DMS79 (cell line): ENCODE measurements at regions not wholly inside any gene's neighbourhood (a gene's known extent, or its start where the extent isn't known, plus 50 kb on each side); places are given as distances from the start of the nearest gene placed in this dataset.

Source experiments
- DNase-seq: peaks from one replicate; lab custom pipeline; 2025; lab: John Stamatoyannopoulos, UW

DNA sequence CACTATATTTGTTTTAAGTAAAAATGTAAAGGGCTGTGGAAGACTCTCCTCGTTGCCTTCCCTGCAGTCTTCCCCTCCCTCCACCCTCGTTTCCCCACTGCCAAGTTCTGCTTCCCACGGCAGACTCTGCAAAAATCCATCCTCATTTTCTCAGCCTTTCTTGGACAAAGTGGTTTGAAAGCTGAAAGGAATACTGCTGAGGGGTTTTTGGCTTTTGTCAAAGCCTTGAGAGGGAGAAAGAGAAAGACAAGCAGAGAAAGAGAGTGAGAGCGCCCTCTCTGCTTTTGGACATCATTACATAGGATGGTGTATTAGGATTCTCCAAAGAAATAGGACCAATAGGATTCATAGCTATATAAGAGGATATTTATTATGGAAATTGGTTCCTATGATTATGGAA lies 455.9 kb upstream of the SOX11 start:
- no peak for DNase-seq

DNA sequence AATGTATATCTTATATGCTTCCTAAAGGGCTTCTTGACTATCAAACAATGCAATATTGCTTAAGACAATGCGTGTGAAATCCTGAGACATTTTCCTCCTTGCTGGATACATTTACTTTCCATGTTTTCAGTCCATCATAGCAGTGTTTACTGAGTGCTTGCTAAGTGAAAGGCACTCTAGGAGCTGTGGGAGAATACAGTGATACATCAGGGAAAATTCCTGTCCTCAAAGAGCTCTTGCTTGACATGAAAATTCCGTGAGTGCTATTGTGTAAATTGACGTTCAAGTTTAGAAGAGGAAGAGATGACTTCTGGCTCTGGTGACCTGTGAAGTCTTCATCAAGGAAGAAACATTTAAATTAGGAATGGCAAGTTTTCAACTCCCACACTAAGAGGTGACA lies 449.4 kb upstream of the SOX11 start:
- no peak for DNase-seq

DNA sequence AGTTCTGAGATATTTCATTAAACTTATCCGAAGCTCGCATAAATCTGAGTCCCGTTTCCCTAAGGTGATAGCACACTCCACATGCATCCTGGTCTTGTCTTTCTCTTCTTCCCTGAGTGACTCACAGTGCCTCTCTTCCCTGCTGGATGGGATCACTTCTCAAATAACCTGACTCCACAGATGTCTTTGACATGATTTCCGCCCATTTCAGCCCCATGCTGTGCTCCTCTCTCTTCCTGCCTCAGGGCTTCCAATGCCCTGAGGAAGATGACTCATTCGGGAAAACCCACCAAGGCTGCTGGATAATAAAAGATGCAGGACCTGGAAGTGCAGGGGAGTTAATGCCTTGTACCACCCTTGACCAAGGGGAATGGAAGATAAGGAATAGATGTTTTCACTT lies 441.7 kb upstream of the SOX11 start:
- DNase-seq = no peak

DNA sequence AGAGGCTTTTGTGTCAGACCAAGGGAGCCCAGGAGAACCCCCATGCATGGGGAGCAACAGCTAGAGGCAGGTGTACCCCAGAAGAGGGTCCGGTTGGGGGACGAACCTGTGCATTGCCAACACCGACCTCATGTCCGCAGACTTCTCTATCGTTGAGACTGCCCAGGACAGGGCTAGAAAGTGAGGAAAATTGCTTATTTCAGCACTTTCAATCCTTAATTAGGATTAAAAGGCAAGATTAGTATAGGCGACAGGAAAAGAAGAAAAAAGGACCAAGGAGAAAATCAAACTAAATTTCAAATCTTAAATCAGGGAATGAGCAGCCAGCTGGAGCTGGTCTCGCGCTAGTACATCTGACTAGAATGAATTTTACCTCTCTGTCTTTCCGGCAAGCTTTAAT lies 438.9 kb upstream of the SOX11 start:
- DNase-seq = no peak

DNA sequence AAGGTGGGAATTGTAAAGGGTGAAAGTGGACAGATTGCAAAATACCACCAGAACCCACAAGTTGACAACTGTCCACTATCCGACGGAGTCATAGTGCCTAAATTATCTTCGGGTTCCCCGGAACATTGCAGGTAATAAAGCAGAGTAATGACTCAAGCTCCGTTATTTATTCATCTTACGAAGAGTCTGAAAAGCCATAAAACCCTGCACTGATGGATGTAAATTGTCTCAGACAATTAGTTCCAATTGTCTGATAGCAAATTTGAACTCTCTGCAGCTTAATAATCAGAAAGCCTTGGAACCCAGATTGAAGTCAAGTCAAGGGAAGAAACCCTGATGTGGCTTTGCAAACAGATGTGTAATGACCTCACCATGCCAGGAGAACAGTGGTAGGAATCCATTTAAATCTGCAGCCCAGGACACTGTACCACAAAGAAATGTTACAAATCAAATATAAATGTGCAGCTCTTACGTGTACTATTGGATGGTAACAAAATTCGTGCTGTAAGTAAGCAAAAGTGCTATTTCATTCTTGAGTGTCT lies 437.3 kb upstream of the SOX11 start:
- no peak for DNase-seq

DNA sequence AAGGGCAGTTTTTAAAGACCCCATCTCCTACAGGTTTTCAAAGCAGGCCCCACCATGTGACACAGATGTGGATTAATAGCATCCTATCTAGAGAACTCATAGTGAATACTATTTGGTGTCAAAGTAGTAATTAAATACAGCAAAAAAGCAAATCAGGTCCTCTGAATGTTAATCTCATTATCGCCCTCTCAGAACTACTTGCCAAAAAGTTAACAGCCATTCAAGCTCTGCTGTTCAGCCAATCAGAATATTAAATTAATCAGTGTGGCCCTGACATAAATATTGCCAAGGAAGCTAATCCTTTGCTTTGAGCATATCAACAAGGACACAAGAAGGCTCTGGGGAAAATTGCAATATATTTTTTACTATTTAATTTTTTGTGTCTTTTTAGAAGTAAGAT lies 428.9 kb upstream of the SOX11 start:
- DNase-seq = no peak

DNA sequence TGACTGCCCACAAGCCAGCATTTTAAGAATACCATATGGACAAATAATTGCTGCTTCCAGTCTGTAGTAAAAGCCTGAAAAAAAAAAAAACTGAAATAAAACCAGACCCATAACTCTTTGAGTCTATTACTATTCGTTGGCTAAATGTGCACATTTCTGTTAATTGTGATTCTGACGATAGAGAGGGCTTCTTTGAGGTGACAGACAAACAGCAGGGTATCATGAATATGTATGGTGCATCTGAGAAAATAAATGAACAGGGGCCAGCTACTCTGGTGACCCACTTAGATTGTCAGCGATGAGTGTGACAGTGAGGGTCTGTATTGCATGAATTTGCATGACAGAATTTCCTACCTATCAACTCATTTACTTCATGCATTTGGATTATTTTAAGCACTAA lies 427.8 kb upstream of the SOX11 start:
- DNase-seq = no peak

DNA sequence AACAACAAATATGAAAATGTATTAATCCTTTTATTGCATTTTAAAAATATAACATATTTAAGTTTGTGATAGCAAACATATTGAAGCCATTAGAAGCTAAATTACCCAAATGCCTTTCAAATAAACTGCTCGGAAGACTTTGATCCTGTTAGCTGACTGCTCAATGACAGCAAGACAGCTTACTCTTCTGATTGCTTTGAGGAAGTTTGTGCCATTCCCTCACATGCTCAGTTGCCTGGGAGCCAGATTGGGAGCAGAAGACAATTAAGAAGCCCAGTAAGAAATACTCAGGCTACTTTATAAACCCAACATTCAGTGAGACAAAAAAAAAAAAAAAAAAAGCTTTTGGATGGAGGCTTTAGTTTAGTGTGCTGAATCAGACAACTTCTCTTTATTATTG lies 407.1 kb upstream of the SOX11 start:
- no peak for DNase-seq

DNA sequence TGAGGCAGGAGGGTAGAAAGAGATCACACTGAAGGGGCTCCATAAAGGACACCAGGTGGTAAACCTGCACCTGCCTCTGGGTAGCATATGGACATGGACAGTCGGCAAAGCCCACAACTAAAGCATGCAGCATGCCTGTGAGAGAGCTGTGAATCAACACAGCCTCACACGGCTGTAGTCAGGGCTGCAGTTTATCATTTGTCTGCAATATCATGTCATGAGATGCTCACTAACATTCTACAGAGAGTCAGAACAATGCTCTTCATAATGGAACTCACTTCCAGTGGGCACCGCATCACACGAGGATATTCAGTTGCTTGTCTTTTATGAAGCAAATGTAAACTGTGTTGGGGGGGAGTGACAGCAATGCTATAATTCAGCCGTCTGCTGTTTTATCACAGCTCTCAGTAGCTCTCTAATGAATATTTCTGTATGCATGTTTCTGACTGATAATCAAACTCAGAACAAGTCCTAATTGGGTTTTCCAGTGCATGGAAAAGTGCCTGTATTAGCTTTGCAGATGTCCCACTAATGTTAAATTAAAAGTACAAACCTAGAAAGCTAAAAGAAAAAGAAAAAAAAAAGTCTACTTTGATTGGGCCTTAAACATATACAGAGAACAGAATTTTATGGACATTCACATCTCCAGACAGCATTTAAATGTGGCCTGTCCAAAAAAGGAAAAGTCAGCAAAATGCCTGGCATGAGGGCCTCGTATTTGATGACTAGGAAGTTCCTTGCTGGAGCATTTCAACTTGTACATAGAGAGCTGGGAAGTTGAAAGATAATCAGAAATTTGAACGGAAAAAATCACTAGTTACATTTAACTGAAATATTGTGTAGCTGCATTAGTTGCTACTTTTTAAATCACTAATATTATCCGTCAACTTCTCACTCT lies 406.1 kb upstream of the SOX11 start:
- no peak for DNase-seq

DNA sequence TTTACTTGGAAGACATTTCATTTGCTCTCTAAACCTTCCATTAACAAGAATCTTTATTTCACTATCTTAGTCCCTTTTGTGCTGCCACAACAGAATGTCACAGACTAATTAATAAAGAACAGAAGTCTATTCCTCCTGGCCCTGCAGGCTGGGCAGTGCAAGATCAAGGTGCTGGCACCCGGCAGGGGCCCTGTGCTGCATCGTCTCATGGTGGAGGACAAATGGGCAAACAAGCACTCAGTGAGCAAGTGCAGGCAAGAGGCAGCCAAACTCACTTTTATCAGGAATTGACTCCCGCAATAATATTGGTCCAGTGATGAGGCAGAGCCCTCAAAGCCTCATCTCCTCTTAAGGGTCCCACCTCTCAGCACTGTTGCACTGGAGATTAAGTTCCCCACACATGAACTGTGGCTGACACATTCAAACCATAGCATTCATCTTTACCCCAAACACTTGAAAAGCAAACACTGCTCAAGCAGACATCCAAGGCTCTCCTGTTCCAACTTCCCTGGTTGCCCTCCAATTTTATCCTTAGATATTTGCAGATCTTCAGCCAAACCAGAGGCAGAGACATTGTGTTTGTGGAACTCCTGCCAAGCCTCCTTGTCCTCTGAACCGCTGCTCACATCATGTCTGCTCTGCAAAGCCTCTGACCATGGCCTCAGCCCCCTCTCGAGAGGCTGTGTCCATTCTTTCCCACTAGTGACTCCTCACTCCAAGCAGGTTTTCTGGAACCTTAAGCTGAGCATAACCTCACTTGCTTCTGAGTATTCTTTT lies 404.4 kb upstream of the SOX11 start:
- DNase-seq = no peak

DNA sequence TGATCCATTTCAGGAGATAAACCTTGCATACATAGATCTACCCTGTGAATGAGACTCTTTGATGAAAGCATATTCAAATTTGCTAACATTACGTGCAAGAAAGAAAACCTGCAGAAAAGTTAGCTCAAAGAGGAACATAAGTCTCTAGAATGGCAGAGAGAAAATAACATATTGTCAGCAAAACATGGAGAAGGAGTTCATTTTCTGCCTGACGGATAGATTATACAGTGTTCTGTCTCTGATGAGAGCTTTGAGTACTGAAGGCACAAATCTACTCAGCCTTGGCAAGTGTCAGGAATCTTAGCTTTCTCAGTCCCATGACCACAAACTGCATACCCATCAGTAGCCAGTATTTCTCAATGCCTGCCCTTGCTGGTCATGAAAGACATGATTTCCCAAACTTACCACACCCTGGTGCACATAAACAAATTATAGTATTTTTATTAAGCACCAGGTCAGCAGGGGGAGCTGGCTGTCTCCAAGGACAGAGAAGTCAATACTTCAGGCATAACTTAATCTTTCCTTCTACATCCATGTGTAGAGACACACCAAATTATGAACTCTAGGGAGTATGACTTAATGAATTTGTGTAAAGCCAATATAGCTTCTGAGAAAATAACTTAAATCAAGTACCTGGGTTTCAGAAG lies 401.2 kb upstream of the SOX11 start:
- no peak for DNase-seq

DNA sequence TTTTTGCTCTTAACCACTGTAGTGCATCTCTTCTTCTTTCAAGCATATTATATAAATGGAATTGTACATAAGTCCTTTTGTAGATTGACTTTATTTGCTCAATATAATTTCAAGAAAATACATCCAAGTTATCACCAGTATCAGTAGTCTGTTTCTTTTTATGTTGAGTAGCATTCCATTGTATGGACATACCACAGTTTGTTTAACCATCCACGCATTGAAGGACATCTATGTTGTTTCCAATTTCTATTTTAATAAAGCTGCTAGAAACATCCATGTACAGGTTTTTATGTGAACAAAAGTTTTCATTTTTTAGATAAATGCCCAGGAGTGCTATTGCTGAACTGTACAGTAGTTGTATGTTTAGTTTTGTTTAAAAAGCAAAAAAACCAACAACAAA lies 387.5 kb upstream of the SOX11 start:
- no peak for DNase-seq

DNA sequence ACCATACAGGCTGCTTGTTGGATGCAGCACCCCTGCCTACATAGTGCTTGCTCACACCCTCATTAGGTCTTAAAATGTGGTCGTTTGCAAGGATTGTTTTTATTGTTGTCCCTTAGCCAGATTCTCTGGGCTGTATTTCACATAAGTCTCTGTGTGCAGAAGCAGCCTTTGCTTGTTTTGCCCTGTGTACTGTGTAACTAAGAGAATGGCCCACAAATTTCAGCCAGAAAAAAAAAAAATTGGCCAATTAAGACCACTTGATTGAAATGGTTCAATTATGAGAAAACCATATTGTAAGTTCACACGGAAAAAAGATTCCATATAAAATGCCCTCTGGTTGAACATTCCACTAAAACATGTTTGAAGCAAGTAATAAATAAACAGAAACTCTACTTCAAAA lies 377.1 kb upstream of the SOX11 start:
- DNase-seq = no peak

DNA sequence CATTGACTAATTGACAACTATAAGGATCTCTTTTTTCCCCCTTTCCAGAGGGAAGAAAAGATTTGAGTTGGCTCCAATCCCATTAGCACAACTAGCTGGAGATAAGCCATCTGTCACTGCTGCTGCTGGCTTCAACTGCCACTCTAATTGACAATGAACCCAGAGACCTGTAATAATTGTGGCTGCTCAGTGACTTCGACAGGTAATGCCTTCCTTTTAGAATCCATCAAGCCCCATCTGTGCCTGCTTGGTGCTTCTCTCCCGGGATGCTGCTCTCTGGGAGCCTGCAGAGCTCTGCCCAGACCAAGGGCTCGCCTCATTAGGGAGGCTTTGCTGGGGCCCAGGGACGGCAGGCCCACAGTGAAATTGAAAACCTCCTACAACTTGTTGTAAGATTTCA lies 376.7 kb upstream of the SOX11 start:
- no peak for DNase-seq

DNA sequence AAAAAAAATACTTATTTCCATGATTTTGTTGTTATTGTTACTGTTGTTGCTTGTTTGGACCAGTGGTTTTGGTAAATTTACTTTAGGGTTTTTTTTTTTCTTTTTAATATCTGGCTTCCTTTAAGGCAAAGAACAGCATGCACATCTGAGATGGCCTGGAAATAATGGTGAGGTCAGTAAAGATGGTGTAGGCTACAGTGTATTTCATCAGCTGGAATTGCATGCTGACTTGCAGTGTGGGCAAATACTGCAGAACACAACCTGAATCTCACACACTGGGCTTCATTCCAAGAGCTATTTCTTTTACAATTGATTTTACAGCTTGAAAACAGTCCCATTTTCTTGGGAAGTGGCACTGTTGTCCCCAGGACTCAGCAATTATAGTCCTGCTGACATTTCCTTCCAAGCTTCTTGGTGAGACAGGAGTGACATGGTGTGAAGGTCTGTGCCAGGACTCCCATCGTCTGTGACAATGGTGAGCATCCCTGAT lies 376.1 kb upstream of the SOX11 start:
- DNase-seq = no peak

DNA sequence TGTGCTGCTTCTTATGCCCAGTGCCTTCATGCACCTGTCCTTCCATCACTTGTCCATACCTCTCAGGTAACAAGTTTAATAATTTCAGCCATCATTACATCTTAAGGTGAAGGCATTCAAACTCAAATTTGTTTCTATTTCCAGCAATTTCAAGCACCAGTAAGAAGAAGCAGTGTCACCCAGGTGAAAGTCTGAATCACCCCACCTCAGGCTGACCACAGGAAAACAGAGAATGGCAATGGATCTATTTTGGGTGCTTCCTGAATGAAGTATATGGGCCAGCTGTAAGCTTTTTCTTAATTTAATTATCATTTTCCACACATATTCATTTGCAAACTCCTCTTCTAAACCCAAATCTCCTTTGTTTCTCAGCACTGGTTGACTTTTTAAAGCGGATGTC lies 372.7 kb upstream of the SOX11 start:
- DNase-seq = no peak

DNA sequence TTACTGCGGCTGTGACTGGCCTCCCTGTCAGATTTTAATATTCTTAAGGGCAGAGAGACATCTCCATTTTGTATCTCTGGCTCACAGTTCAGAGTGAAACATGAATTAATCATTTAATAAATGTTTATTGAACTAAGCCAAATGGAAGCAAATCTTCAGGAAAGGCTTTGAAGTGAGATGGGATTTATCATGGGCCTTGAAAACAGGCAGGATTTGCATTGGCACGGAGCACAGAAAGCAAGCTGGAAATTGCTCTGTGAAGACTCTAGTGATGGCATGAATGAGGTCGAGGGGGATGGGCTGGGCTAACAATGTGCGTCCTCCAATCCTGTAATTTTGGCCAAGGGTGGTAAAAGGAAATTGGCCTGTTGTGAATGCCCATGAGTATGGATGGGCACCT lies 369.8 kb upstream of the SOX11 start:
- DNase-seq = no peak

DNA sequence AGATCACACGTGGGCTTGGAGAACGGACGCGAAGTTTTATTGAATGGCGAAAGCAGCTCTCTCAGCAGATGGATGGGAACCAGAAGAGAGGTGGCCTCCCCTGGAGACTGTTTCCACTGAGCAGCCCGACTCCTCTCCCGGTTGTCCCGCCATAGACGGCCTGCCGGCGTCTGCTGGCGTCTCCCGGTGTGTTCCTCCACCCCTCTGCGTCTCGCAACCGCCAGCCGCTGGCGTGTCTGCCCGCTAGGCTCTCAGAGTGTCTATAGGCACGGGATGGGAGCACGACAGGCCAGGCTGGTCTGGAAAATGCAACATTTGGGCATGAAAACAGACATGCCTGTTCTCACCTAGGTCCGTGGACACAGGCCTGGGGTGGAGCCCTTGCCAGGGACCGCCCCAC lies 366.7 kb upstream of the SOX11 start:
- DNase-seq = no peak

DNA sequence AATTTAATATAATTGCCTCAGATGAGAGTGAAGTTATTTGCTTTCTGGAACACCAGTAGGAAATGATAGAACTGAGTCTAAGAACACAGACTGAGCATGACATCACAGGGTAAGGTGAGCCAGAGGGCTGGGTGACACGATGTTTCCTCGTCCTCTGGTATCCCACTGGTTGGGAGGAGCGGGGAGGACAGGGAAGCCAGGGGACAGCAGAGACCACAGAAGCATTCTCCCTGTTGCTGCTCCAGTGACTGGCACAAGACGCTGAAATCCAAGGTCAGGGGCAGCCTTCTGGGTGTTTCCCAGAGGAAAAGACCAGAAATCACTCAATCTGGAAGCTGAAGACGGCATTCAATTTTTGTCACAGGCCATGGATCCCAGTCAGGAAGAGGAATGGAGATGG lies 363.4 kb upstream of the SOX11 start:
- no peak for DNase-seq

DNA sequence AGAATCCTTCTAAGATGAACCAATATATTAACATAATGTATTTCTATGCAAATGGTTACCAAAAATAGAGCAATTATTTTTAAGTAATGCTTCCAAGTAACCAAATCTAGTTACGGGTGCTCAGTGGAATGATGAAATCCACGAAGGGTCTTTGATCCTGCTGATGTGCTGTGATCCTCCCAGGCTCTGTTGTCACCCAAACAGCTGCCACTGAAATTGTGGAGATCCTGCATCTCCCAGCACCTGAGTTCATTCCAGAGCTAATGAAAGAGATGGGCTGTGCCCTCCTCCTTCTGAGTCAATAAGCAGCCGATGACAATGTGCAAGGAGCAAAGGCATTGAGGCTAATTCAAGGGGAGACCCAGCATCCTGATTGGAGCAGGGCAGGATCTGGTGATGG lies 362.4 kb upstream of the SOX11 start:
- no peak for DNase-seq

DNA sequence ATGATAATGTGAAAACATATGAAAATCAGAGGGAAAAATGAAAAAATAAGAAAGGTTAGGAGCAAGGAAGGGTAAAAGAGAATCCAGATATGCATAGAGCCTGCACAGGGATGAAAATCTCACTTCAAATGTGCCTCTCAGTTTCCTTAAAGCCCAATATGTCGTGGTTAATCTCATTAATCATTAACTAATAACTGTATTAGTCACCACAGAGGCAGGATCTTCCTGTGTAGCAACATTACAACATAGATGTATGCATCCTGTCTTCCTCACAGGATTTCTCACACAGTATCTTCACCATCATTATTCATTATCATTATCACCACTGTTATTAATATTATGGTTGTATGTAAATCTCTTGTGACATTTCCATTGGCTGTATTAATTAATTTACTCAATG lies 361.2 kb upstream of the SOX11 start:
- DNase-seq = no peak

DNA sequence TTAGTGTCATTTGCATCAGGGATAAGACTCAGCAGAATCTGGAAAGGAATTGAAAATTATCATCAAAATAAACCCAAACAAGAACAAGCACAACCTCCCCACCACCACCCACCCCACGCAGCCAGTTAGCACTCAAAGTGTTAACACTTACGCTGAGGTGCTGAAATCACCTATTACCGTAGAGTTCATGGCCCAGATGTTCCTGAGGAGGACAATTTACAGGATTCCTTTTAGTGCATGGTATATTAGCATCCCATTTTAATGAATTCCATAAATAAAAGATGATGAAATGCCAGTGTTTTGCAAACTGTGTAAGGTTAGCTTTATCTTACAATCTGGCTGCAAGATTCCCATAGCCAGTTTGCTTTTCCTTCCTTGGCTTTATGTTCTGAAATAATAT lies 359.3 kb upstream of the SOX11 start:
- DNase-seq = no peak

DNA sequence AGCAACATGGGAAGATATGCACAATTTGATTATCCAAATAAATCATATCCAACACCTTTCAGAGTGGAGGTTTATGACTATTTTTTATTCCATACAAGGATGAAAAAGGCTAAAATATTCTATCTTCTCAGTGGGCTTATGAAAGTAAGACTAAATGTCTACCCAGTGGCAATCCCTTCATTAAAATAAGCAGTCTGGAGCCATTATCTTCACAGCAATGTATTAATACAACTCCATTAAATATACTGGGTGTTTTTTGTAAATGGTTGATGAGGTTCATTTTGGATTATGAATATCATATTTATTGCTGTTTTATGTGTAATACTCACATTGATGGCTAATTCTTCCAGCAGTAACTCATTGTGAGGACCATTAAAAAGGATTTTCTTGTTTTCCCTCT lies 352.7 kb upstream of the SOX11 start:
- DNase-seq = no peak
